Breast epithelium (tissue), 3 donors: ENCODE measurements at regions not wholly inside any gene's neighbourhood (a gene's known extent, or its start where the extent isn't known, plus 50 kb on each side); places are given as distances from the start of the nearest gene placed in this dataset.
"Not testable (repeated sequence)": the region's sequence is repeated elsewhere in the genome, so short reads cannot be mapped to it uniquely, and the experiment has no call there.

ENCODE experiments used
- POLR2A ChIP-seq: fragments of 450-650 bp; IDR thresholded peaks from one replicate; pipeline ENCODE4 v1.6.1; 2016; ENCODE audit warnings: antibody characterized with exemption, mild to moderate bottlenecking, moderate library complexity
- TF ChIP-seq, protein P1 (sequence below), 3 donors: fragments of 450-650 bp; IDR thresholded peaks; one replicate each; pipeline ENCODE4 v1.5.1; 2016 to 2017; ENCODE audit warnings: antibody characterized with exemption in 3 of 3, mild to moderate bottlenecking in 3 of 3, moderate library complexity in 3 of 3

DNA sequence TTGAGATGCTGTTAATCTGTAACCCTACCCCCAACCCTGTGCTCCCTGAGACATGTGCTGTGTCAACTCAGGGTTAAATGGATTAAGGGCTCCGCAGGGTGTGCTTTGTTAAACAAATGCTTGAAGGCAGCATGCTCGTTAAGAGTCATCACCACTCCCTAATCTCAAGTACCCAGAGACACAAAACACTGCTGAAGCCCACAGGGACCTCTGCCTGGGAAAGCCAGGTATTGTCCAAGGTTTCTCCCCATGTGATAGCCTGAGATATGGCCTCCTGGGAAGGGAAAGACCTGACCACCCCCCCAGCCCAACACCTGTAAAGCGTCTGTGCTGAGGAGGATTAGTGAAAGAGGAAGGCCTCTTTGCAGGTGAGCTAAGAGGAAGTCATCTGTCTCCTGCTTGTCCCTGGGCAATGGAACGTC is 76.0 kb upstream of the CCZ1B start:
- TF ChIP-seq, protein P1, sequence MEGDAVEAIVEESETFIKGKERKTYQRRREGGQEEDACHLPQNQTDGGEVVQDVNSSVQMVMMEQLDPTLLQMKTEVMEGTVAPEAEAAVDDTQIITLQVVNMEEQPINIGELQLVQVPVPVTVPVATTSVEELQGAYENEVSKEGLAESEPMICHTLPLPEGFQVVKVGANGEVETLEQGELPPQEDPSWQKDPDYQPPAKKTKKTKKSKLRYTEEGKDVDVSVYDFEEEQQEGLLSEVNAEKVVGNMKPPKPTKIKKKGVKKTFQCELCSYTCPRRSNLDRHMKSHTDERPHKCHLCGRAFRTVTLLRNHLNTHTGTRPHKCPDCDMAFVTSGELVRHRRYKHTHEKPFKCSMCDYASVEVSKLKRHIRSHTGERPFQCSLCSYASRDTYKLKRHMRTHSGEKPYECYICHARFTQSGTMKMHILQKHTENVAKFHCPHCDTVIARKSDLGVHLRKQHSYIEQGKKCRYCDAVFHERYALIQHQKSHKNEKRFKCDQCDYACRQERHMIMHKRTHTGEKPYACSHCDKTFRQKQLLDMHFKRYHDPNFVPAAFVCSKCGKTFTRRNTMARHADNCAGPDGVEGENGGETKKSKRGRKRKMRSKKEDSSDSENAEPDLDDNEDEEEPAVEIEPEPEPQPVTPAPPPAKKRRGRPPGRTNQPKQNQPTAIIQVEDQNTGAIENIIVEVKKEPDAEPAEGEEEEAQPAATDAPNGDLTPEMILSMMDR (IDR thresholded peaks at IDR 0.05) = not testable (repeated sequence)
- not testable (repeated sequence) for TF ChIP-seq POLR2A
